Subcutaneous abdominal adipose tissue (tissue), 5 donors: ENCODE measurements at regions not wholly inside any gene's neighbourhood (a gene's known extent, or its start where the extent isn't known, plus 50 kb on each side); places are given as distances from the start of the nearest gene placed in this dataset.
"Not testable (repeated sequence)": the region's sequence is repeated elsewhere in the genome, so short reads cannot be mapped to it uniquely, and the experiment has no call there.

Experiments
- H3K27ac ChIP-seq: one replicate; pipeline ENCODE4 v1.7.0; 2013; ENCODE audit warnings: low read depth, mild to moderate bottlenecking, inconsistent platforms, low read length, moderate library complexity
- H3K27me3 ChIP-seq, 5 donors: one replicate each; pipeline ENCODE4 v1.7.0; 2013; ENCODE audit warnings: low read length in 5 of 5, inconsistent platforms in 1 of 5; ENCODE audit not compliant: control insufficient read depth in 5 of 5, insufficient read depth in 4 of 5
- H3K36me3 ChIP-seq, 5 donors: one replicate each; pipeline ENCODE4 v1.7.0; 2013; ENCODE audit warnings: low read length in 5 of 5; ENCODE audit not compliant: control insufficient read depth in 5 of 5, insufficient read depth in 5 of 5
- H3K4me1 ChIP-seq, 5 donors: one replicate each; pipeline ENCODE4 v1.7.0; 2013; ENCODE audit warnings: low read length in 5 of 5, mild to moderate bottlenecking in 3 of 5, moderate library complexity in 1 of 5; ENCODE audit not compliant: control insufficient read depth in 5 of 5, insufficient read depth in 5 of 5
- H3K4me3 ChIP-seq, 5 donors: one replicate each; pipeline ENCODE4 v1.7.0; 2013; ENCODE audit warnings: low read length in 5 of 5, low read depth in 1 of 5
- H3K9ac ChIP-seq, 5 donors: one replicate each; pipeline ENCODE4 v1.7.0; 2013; ENCODE audit warnings: low read length in 5 of 5, mild to moderate bottlenecking in 4 of 5, moderate library complexity in 3 of 5
- H3K9me3 ChIP-seq, 5 donors: one replicate each; pipeline ENCODE4 v1.7.0; 2013; ENCODE audit warnings: low read length in 5 of 5; ENCODE audit not compliant: control insufficient read depth in 5 of 5
- donor health status: healthy.
- donor health status: healthy.
- donor health status: healthy.
- donor health status: healthy.
- donor health status: healthy.

DNA sequence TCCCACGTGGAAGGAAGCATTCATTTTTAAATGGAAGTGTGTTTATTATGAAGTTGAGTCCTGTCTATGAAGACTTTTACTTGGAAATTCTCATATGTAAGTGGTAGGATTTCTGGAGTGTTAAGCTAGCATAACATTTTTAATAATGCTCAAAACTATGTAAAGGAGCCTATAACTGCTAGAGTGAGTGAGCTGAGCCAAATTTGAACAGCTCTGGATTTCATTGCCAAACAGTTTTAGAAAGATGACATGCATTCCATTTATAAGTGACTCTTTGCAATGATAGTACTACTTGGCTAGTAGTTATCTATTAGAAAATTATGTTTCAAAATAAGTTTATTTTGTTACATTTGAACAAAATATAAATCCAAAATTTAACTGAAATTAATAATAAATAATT, 721.2 kb downstream of the LUZP2 start:
- no peak overlapping the region for H3K27ac ChIP-seq
- H3K4me1 ChIP-seq, result no peaks in the 10 kb centered on the region
- H3K9ac ChIP-seq, result no peak overlapping the region
- H3K27me3 ChIP-seq, result no peaks in the 10 kb centered on the region
- H3K4me3 ChIP-seq, result no peak overlapping the region
- no peaks in the 10 kb centered on the region for H3K9me3 ChIP-seq
- no peaks in the 10 kb centered on the region for H3K36me3 ChIP-seq

DNA sequence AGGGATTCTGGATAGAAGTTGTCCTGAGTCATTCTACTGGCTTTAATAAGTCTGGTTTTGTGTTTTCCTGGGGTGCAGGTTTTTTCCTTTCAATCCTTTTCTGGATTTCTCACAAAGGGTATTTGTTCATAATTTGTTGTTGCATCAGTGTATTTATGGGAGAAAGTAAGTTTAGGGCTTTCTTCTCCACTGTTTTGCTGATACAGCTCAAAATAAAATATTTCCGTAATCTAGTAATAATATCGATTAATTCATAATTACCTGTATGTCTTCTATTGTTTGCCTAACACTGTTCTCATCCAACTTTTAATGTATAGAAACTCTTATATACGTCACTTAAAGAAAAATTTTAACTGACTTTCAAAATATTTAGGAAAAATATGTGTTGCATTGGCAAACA, 728.2 kb downstream of the LUZP2 start:
- Histone ChIP-seq H3K27me3 (no peaks in the 10 kb centered on the region), H3K4me1 (no peaks in the 10 kb centered on the region), H3K9me3 (peaks cover 0 to 2% (median 0%) of the 10 kb centered on the region in 5 donors), H3K27ac (no peak overlapping the region), H3K9ac (no peak overlapping the region), H3K4me3 (no peak overlapping the region), H3K36me3 (no peaks in the 10 kb centered on the region)

DNA sequence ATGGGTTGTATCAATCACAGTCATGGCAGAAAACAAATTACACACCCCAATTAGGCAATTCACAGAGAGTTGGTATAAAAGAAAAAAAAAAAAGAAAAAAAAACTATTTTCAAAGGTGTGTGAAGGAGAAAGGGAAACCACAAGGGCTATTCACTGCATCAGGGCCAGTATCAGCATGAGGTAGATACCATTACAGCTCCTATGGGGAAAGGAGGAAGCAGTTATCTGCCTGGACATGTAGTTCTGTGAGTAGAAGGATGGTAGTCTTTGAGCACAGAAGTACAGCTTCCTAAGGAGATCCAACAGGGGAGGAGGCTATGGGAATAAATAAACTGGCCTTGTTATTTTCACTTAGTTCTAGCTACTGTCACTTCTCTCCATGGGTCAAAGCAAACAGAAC, 746.1 kb downstream of the LUZP2 start:
- Histone ChIP-seq H3K36me3 (no peaks in the 10 kb centered on the region), H3K27ac (no peak overlapping the region), H3K4me1 (no peaks in the 10 kb centered on the region), H3K9ac (no peak overlapping the region), H3K4me3 (no peak overlapping the region), H3K9me3 (peaks cover 0 to 3% (median 0%) of the 10 kb centered on the region in 5 donors), H3K27me3 (no peaks in the 10 kb centered on the region)

DNA sequence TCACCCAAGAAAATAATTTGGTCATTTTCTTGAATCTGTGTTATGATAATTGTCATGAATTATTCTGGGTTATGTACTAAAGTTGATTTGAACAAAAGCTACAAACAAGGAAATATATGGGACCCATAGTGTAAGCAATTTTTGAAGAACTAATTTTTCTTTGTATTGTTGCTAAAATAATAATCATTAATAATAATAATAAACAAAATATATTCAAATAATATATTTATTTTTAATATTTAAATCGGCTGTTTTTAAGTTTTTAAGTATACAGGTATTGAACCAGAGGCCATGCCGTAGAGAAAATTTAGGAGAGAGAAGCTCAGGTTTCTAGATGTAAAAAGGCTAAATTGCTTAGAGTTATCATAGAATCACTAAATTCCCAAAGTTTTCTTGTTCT, 747.3 kb downstream of the LUZP2 start:
- H3K9me3 ChIP-seq, result peaks cover 0 to 3% (median 0%) of the 10 kb centered on the region in 5 donors
- no peak overlapping the region for H3K27ac ChIP-seq
- H3K9ac ChIP-seq, result no peak overlapping the region
- H3K4me3 ChIP-seq, result no peak overlapping the region
- no peaks in the 10 kb centered on the region for H3K4me1 ChIP-seq
- no peaks in the 10 kb centered on the region for H3K27me3 ChIP-seq
- H3K36me3 ChIP-seq, result no peaks in the 10 kb centered on the region

DNA sequence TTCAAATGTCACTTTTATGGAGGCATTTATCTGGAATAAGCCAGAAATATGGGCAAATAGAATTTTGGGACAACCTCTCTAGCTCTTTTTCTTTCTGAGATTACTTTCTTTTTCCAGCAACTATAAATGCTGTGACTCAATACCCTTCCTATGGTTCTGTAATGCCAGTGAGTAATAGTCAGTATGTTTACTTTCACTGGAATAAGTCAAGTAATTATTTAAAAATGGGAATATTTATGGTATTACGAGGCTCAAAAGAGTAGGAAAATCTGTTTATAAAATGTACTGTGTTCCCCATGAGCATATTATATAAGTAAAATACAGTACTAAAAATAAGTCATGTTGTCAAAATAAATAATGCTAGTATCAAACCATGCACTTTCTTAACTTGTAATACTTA, 750.5 kb downstream of the LUZP2 start:
- no peaks in the 10 kb centered on the region for H3K36me3 ChIP-seq
- H3K4me3 ChIP-seq, result no peak overlapping the region
- no peak overlapping the region for H3K27ac ChIP-seq
- no peaks in the 10 kb centered on the region for H3K27me3 ChIP-seq
- no peak overlapping the region for H3K9ac ChIP-seq
- no peaks in the 10 kb centered on the region for H3K4me1 ChIP-seq
- H3K9me3 ChIP-seq, result peaks cover 0 to 3% (median 0%) of the 10 kb centered on the region in 5 donors

DNA sequence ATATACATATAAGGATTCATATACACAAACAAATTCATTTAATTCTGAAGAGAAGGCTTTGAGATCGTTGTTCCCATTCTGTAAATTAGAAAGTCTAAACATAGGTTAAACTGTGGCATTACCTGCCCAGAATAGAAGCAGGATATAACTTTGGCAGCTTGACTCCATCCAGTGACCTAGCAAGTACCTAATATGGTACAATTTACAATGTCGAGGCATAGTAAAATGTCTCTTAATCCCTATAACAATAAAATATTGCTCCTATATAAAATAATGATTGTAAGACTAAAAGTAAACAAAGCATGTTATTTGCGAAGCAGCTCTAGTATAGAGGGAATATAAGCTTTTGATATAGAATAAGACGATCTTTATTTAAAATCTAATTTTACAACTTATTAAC, 756.0 kb downstream of the LUZP2 start:
- no peaks in the 10 kb centered on the region for H3K36me3 ChIP-seq
- peaks cover 0 to 6% (median 0%) of the 10 kb centered on the region in 5 donors for H3K4me1 ChIP-seq
- no peak overlapping the region for H3K4me3 ChIP-seq
- H3K9ac ChIP-seq, result no peak overlapping the region
- no peak overlapping the region for H3K27ac ChIP-seq
- H3K27me3 ChIP-seq, result no peaks in the 10 kb centered on the region
- no peaks in the 10 kb centered on the region for H3K9me3 ChIP-seq

DNA sequence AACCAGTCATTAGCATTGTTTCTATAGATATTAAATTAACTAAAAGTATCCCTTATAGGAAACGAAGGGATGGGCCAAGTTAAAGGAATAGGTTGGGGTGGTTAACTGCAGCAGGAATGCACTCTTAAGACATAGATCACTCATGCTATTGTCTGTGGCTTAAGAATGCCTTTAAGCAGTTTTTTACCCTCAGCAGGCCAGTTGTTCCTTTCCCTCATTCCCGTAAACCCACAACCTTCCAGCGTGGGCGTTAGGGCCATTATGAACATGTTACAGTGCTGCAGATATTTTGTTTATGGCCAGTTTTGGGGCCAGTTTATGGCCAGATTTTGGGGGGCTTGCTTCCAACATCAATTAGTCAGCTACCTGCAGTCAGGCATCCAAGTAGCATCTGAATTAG, 767.0 kb downstream of the LUZP2 start:
- H3K9ac ChIP-seq, H3K4me1 ChIP-seq, H3K4me3 ChIP-seq, H3K27ac ChIP-seq, H3K36me3 ChIP-seq, H3K27me3 ChIP-seq, H3K9me3 ChIP-seq: not testable (repeated sequence)

DNA sequence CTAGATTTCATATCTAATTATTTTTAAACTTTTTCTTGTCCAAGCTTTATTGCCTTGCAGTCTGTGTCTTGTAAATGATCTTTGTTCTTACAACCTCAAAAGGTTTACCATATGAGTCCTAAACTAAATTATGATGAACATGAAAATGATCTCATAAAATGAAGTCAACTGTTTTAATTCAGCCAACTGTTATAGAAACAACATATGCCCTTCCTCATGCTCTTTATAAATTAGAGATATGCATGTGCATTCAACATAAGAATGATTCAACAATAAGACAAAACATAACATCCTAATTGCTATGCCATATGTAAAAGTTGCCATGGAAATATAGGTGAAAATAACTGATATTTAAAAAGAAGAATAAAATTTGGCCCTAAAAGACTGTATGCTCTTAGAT, 774.4 kb downstream of the LUZP2 start:
- Histone ChIP-seq H3K27me3 (no peaks in the 10 kb centered on the region), H3K27ac (no peak overlapping the region)

DNA sequence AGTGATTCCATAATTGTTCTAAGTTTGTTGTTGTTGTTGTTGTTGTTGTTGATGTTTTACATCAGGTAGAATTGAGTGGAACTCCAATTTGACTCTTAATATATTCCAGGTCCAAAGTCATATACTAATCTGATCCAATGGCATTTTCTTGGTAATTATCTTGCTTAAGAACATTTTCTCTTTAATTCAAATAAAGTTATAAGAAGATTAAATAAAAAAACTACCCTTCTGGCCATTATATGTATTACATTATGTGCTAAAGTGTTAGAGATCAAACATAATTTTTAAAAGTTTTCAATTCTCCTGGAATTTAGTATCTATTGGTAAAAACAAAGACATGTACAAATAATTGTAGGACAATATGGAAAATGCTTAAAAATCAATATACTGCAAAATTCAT, 775.4 kb downstream of the LUZP2 start:
- H3K9ac ChIP-seq, result no peak overlapping the region
- H3K9me3 ChIP-seq, result peaks cover 0 to 6% (median 0%) of the 10 kb centered on the region in 5 donors
- H3K4me1 ChIP-seq, result no peaks in the 10 kb centered on the region
- no peak overlapping the region for H3K4me3 ChIP-seq
- no peaks in the 10 kb centered on the region for H3K27me3 ChIP-seq
- no peak overlapping the region for H3K27ac ChIP-seq
- no peaks in the 10 kb centered on the region for H3K36me3 ChIP-seq

More for the DNA sequence above, 774.4 kb downstream of the LUZP2 start:
- H3K9me3 ChIP-seq, result peaks cover 0 to 6% (median 0%) of the 10 kb centered on the region in 5 donors
- H3K9ac ChIP-seq, result no peak overlapping the region
- no peaks in the 10 kb centered on the region for H3K4me1 ChIP-seq
- no peaks in the 10 kb centered on the region for H3K36me3 ChIP-seq
- no peak overlapping the region for H3K4me3 ChIP-seq

DNA sequence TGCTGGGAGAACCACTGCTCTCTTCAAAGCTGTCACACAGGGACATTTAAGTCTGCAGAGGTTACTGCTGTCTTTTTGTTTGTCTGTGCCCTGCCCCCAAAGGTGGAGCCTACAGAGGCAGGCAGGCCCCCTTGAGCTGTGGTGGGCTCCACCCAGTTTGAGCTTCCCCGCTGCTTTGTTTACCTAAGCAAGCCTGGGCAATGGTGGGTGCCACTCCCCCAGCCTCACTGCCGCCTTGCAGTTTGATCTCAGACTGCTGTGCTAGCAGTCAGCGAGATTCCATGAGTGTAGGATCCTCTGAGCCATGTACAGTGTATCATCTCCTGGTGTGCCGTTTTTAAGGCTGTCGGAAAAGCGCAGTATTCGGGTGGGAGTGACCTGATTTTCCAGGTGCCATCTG, 784.0 kb downstream of the LUZP2 start:
- H3K27ac ChIP-seq, H3K4me1 ChIP-seq, H3K4me3 ChIP-seq, H3K9ac ChIP-seq, H3K27me3 ChIP-seq, H3K9me3 ChIP-seq, H3K36me3 ChIP-seq: not testable (repeated sequence)

DNA sequence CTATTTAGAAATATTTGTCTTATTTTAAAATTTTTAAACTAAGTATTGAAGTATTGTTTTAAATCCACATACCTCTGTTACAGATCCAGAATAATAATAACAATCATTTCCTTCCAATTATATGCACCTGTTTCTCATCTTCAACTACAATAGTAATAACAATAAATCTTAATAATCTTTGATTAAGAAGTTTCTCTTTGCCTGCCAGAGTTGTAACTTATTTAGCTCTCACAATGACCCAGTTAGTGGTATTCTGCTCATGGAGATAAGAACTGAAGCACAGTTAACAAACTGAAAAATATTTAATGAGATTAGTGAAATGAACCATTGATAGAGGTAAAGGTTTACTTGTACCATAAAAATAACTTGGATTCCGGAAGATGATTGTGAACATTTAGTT, 796.3 kb downstream of the LUZP2 start:
- H3K9ac ChIP-seq, result no peak overlapping the region
- H3K4me3 ChIP-seq, result no peak overlapping the region
- H3K27ac ChIP-seq, result no peak overlapping the region
- no peaks in the 10 kb centered on the region for H3K27me3 ChIP-seq
- no peaks in the 10 kb centered on the region for H3K36me3 ChIP-seq
- no peaks in the 10 kb centered on the region for H3K9me3 ChIP-seq
- H3K4me1 ChIP-seq, result no peaks in the 10 kb centered on the region
